Endodermal cell (in vitro differentiated cells): ENCODE measurements at regions not wholly inside any gene's neighbourhood (a gene's known extent, or its start where the extent isn't known, plus 50 kb on each side); places are given as distances from the start of the nearest gene placed in this dataset.

Source experiments
- DNase-seq: peaks from one replicate; pipeline ENCODE4 v3.0.0-alpha.2; 2017
- H3K27ac ChIP-seq: 2 replicates; pipeline ENCODE4 v1.5.1; 2013; ENCODE audit warnings: mild to moderate bottlenecking, low read depth, low read length, moderate library complexity
- H3K27me3 ChIP-seq: 2 replicates; pipeline ENCODE4 v1.6.1; 2013; ENCODE audit warnings: mild to moderate bottlenecking, low read length, moderate library complexity; ENCODE audit not compliant: insufficient read depth, control insufficient read depth, poor library complexity, severe bottlenecking
- H3K36me3 ChIP-seq: 2 replicates; pipeline ENCODE4 v1.7.0; 2013; ENCODE audit warnings: mild to moderate bottlenecking, low read length, moderate library complexity; ENCODE audit not compliant: control insufficient read depth, insufficient read depth
- H3K4me1 ChIP-seq: one replicate; pipeline ENCODE4 v1.7.0; 2013; ENCODE audit warnings: low read length; ENCODE audit not compliant: control insufficient read depth, insufficient read depth
- H3K4me3 ChIP-seq: 2 replicates; pipeline ENCODE4 v1.5.1; 2013; ENCODE audit warnings: mild to moderate bottlenecking, low read length, moderate library complexity
- H3K9ac ChIP-seq: 2 replicates; pipeline ENCODE4 v1.6.1; 2013; ENCODE audit warnings: mild to moderate bottlenecking, low read length, moderate library complexity; ENCODE audit not compliant: poor library complexity, severe bottlenecking; ENCODE audit errors: extremely low read depth
- H3K9me3 ChIP-seq: 2 replicates; pipeline ENCODE4 v1.6.1; 2013; ENCODE audit warnings: mild to moderate bottlenecking, low read length, moderate library complexity; ENCODE audit not compliant: control insufficient read depth
- H3K27ac Mint-ChIP-seq: 2 replicates; pipeline ENCODE4 v1.8.0; 2020; ENCODE audit warnings: mixed read lengths
- H3K27me3 Mint-ChIP-seq: 2 replicates; pipeline ENCODE4 v1.8.0; 2021; ENCODE audit warnings: mild to moderate bottlenecking, mixed read lengths; ENCODE audit not compliant: insufficient read depth
- H3K36me3 Mint-ChIP-seq: 2 replicates; pipeline ENCODE4 v1.8.0; 2020; ENCODE audit warnings: low read depth, mixed read lengths
- H3K4me1 Mint-ChIP-seq: 2 replicates; pipeline ENCODE4 v1.8.0; 2020; ENCODE audit warnings: mixed read lengths
- H3K4me3 Mint-ChIP-seq: 2 replicates; pipeline ENCODE4 v1.8.0; 2020; ENCODE audit warnings: mild to moderate bottlenecking, moderate library complexity, mixed read lengths
- H3K9me3 Mint-ChIP-seq: 2 replicates; pipeline ENCODE4 v1.8.0; 2020; ENCODE audit warnings: mild to moderate bottlenecking, mixed read lengths
- WGBS, 2 experiments: methylation state at CpG; one replicate each; pipeline versions ENCODE4 v1.1.5 to v1.1.7; 2013; ENCODE audit warnings: missing lambda C conversion rate in 2 of 2, mixed read lengths in 1 of 2; ENCODE audit not compliant: insufficient coverage in 1 of 2, insufficient read length in 1 of 2; 5-methylcytosine and 5-hydroxymethylcytosine counted together
- TF ChIP-seq, protein P1 (sequence below): fragments of 200-600 bp; sonication (generic); conservative IDR thresholded peaks from 2 replicates; pipeline ENCODE4 v1.5.0; 2021; ENCODE audit warnings: antibody characterized with exemption, mild to moderate bottlenecking

DNA sequence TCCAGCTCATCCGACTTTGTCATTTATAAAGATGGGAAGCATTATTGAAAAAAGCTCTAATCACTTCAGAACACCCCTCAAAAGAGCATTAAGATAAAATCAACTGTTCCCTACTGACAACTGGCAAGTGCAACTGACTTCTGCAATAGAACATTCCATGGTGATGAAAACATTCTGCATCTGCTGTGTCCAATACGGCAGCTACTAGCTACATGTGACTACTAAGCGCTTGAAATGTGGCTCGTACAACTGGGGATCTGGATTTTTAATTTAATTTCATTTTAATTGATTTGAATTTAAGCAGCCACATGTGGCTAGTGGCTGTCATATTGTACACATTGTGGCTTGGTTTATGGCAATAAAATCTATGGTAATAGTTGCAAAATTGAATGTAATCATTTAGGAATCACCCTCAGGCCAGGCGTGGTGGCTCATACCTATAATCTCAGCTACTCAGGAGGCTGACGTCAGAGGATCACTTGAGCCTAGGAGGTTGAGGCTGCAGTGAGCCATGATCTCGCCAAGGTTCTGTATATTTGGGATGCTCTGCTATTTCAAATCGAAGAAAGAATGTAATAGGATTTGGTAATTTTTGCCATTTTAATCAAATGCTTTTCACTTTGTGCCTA, 390.3 kb downstream of the GABRB3 start:
- WGBS, 2 experiments: 88 to 93% methylated on average over 6 to 8 of the region's 8 CpGs
- no peak overlapping the region for H3K4me3 Mint-ChIP-seq

DNA sequence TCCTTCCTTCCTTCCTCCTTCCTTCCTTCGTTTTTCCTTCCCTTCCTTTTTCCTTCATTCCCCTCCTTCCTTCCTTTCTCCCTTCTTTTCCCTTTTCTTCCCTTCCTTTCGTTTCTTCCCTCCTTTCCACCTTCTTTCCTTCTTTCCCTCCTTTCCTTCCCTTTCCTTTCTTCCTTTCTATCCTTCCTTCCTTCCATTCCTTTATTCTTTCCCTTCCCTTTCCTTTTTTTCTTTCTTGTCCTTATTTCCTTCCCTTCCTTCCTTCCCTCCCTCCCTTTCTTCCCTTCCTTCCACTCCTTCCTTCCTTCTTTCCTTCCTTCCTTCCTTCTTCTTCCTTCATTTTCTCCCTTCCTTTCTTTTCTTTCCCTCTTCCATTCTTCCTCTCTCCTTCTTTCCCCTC, 394.6 kb downstream of the GABRB3 start:
- Mint-ChIP-seq H3K36me3 (no peaks in the 10 kb centered on the region), H3K27ac (no peak overlapping the region), H3K4me3 (no peak overlapping the region), H3K9me3 (peaks cover 19% of the 10 kb centered on the region), H3K4me1 (no peaks in the 10 kb centered on the region), H3K27me3 (peaks cover 7% of the 10 kb centered on the region)
- no peak for DNase-seq
- Histone ChIP-seq H3K9ac (no peak overlapping the region), H3K27me3 (no peaks in the 10 kb centered on the region), H3K4me1 (no peaks in the 10 kb centered on the region), H3K27ac (no peak overlapping the region), H3K36me3 (no peaks in the 10 kb centered on the region), H3K9me3 (no peaks in the 10 kb centered on the region), H3K4me3 (no peak overlapping the region)
- WGBS, 2 experiments: 83 to 87% methylated on average over 2 of the region's 2 CpGs
- TF ChIP-seq, protein P1, sequence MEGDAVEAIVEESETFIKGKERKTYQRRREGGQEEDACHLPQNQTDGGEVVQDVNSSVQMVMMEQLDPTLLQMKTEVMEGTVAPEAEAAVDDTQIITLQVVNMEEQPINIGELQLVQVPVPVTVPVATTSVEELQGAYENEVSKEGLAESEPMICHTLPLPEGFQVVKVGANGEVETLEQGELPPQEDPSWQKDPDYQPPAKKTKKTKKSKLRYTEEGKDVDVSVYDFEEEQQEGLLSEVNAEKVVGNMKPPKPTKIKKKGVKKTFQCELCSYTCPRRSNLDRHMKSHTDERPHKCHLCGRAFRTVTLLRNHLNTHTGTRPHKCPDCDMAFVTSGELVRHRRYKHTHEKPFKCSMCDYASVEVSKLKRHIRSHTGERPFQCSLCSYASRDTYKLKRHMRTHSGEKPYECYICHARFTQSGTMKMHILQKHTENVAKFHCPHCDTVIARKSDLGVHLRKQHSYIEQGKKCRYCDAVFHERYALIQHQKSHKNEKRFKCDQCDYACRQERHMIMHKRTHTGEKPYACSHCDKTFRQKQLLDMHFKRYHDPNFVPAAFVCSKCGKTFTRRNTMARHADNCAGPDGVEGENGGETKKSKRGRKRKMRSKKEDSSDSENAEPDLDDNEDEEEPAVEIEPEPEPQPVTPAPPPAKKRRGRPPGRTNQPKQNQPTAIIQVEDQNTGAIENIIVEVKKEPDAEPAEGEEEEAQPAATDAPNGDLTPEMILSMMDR: no peak

More for the DNA sequence above, 390.3 kb downstream of the GABRB3 start:
- TF ChIP-seq, protein P1: no peak
- Mint-ChIP-seq H3K36me3 (no peaks in the 10 kb centered on the region), H3K27ac (no peak overlapping the region), H3K9me3 (peaks cover 4% of the 10 kb centered on the region), H3K27me3 (peaks cover 7% of the 10 kb centered on the region), H3K4me1 (no peaks in the 10 kb centered on the region)
- Histone ChIP-seq H3K9ac (no peak overlapping the region), H3K36me3 (no peaks in the 10 kb centered on the region), H3K4me3 (no peak overlapping the region), H3K27me3 (no peaks in the 10 kb centered on the region), H3K4me1 (no peaks in the 10 kb centered on the region), H3K27ac (no peak overlapping the region), H3K9me3 (no peaks in the 10 kb centered on the region)
- no peak for DNase-seq

DNA sequence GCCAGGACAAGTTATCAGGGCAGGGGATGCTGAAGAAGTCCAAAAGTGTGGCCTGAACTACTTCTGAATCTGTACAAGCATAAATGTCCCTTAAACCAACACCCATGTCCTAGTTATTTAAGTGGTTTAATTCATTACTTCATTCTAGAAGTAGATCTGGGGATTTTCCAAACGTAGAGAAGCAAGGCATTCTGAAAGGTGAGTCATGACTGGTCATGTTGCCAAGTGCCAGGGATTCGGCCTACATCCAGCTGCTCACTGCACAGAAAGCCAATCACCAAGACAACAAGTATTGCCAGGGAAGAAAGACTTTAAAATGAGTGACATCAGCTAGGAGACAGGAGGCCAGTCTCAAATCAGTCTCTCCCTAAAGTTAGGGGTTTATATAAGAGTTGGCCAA, 396.6 kb downstream of the GABRB3 start:
- Mint-ChIP-seq H3K27me3 (peaks cover 8% of the 10 kb centered on the region), H3K36me3 (no peaks in the 10 kb centered on the region), H3K4me1 (no peaks in the 10 kb centered on the region), H3K9me3 (peaks cover 19% of the 10 kb centered on the region), H3K27ac (no peak overlapping the region), H3K4me3 (no peak overlapping the region)
- Histone ChIP-seq H3K27me3 (no peaks in the 10 kb centered on the region), H3K9ac (no peak overlapping the region), H3K4me3 (no peak overlapping the region), H3K9me3 (no peaks in the 10 kb centered on the region), H3K4me1 (no peaks in the 10 kb centered on the region), H3K27ac (no peak overlapping the region), H3K36me3 (no peaks in the 10 kb centered on the region)
- no peak for DNase-seq
- WGBS, 2 experiments: 74 to 100% methylated on average over 1 to 2 of the region's 2 CpGs
- TF ChIP-seq, protein P1: no peak
